A549 (cell line): ENCODE measurements at regions not wholly inside any gene's neighbourhood (a gene's known extent, or its start where the extent isn't known, plus 50 kb on each side); places are given as distances from the start of the nearest gene placed in this dataset.

ENCODE experiments used
- ATAC-seq, 2 experiments: fragments of 200-7000 bp in 1 of 2; fragments of >200 bp in 1 of 2; cut with Nextera tagmentation in 1 of 2; cut with Tn5 transposase in 1 of 2; 3 replicates each; pipeline versions ENCODE4 v1.8.0 to v1.9.1; 2018 to 2020; ENCODE audit warnings: mild to moderate bottlenecking in 1 of 2, moderate library complexity in 1 of 2
- CTCF ChIA-PET: fragments of 300-600 bp; sonication (Branson Sonifier 250); formaldehyde crosslinking; extraction: SDS; loops from one replicate; lab custom pipeline; 2021; ENCODE audit warnings: antibody characterized with exemption, inconsistent platforms; lab: Yijun Ruan, JAX
- POLR2A ChIA-PET: fragments of 350-600 bp; formaldehyde crosslinking; extraction: SDS; loops from one replicate; lab custom pipeline; 2021; ENCODE audit warnings: antibody characterized with exemption, inconsistent platforms; lab: Yijun Ruan, JAX
- DNase-seq, 2 experiments: peaks; one replicate each; pipeline versions ENCODE4 v3.0.0 to v3.0.0-alpha.2; 2011 to 2016; ENCODE audit warnings: low read depth in 1 of 2, low spot score in 1 of 2
- FAIRE-seq: peaks from 2 replicates; lab custom pipeline; 2011; peaks lifted over from hg19 to GRCh38; lab: Jason Lieb, UNC
- H3K27ac ChIP-seq, 2 experiments: fragments of >200 bp; sonication (Bioruptor Twin); formaldehyde crosslinking; 3 replicates each; pipeline ENCODE4 v1.5.1; 2016 to 2017
- H3K4me1 ChIP-seq: fragments of >200 bp; sonication (Bioruptor Twin); formaldehyde crosslinking; 3 replicates; pipeline ENCODE4 v1.6.1; 2016
- H3K4me2 ChIP-seq: fragments of >200 bp; sonication (Bioruptor Twin); formaldehyde crosslinking; 3 replicates; pipeline ENCODE4 v1.6.1; 2016
- H3K4me3 ChIP-seq: fragments of >200 bp; sonication (Bioruptor Twin); formaldehyde crosslinking; 3 replicates; pipeline ENCODE4 v1.5.1; 2016
- H3K9me3 ChIP-seq: fragments of >200 bp; sonication (Bioruptor Twin); formaldehyde crosslinking; 3 replicates; pipeline ENCODE4 v1.6.1; 2016
- CBX2 ChIP-seq: fragments of 200-600 bp; sonication (generic); IDR thresholded peaks from 2 replicates; pipeline ENCODE4 v1.6.1; 2016; ENCODE audit warnings: low read depth, mild to moderate bottlenecking, borderline replicate concordance
- CEBPB ChIP-seq, 2 experiments: fragments of >200 bp in 1 of 2; sonication (Bioruptor Twin) in 1 of 2; formaldehyde crosslinking in 1 of 2; IDR thresholded peaks; 2 replicates each; pipeline ENCODE4 v1.6.1; 2012 to 2016
- EHMT2 ChIP-seq: fragments of 200-600 bp; sonication (generic); IDR thresholded peaks from 2 replicates; pipeline ENCODE4 v1.6.1; 2016; ENCODE audit warnings: antibody characterized with exemption, low read depth, mild to moderate bottlenecking, moderate library complexity
- EP300 ChIP-seq, 2 experiments: fragments of >200 bp; sonication (Bioruptor Twin); formaldehyde crosslinking; IDR thresholded peaks; 2 replicates in 1 of 2; 3 replicates in 1 of 2; pipeline ENCODE4 v1.6.1; 2016 to 2017
- FOSL2 ChIP-seq, 2 experiments: fragments of 450-650 bp in 1 of 2; fragments of >200 bp in 1 of 2; sonication (Bioruptor Twin) in 1 of 2; formaldehyde crosslinking; IDR thresholded peaks; 2 replicates each; pipeline versions ENCODE4 v1.5.0 to v1.6.1; 2016 to 2020; ENCODE audit warnings: mild to moderate bottlenecking in 1 of 2, moderate library complexity in 1 of 2
- HOXB13 ChIP-seq: fragments of 250-450 bp; sonication (Bioruptor Pico); IDR thresholded peaks from 2 replicates; pipeline ENCODE4 v1.5.0; 2020; ENCODE audit warnings: low read depth, mild to moderate bottlenecking, moderate library complexity
- HOXB5 ChIP-seq: fragments of 250-450 bp; sonication (Bioruptor Pico); IDR thresholded peaks from 2 replicates; pipeline ENCODE4 v1.5.0; 2020; ENCODE audit warnings: mild to moderate bottlenecking, moderate library complexity
- MAFK ChIP-seq: fragments of 450-650 bp; IDR thresholded peaks from 2 replicates; pipeline ENCODE4 v1.6.1; 2014; ENCODE audit not compliant: partially characterized antibody
- NPAS2 ChIP-seq: fragments of 250-450 bp; sonication (Bioruptor Pico); IDR thresholded peaks from 2 replicates; pipeline ENCODE4 v1.8.0; 2022; ENCODE audit warnings: mild to moderate bottlenecking, moderate library complexity, borderline replicate concordance
- PHF8 ChIP-seq: fragments of 200-600 bp; sonication (generic); IDR thresholded peaks from 2 replicates; pipeline ENCODE4 v1.6.1; 2016; ENCODE audit warnings: low read depth, mild to moderate bottlenecking, antibody characterized with exemption, moderate library complexity, borderline replicate concordance
- POLR2AphosphoS2 ChIP-seq: conservative IDR thresholded peaks from 2 replicates; pipeline ENCODE4 v1.6.1; 2012; ENCODE audit warnings: low read length, improper control_type of control experiment, inconsistent platforms
- RAD21 ChIP-seq, 2 experiments: fragments of >200 bp in 1 of 2; sonication (Bioruptor Twin) in 1 of 2; formaldehyde crosslinking in 1 of 2; IDR thresholded peaks in 1 of 2; conservative IDR thresholded peaks in 1 of 2; 2 replicates in 1 of 2; 3 replicates in 1 of 2; pipeline ENCODE4 v1.6.1; 2012 to 2018; ENCODE audit warnings: inconsistent platforms in 1 of 2
- RARB ChIP-seq: fragments of 250-450 bp; sonication (Bioruptor Pico); IDR thresholded peaks from 2 replicates; pipeline ENCODE4 v1.8.0; 2021; ENCODE audit warnings: mild to moderate bottlenecking, moderate library complexity
- RFX5 ChIP-seq: fragments of 450-650 bp; IDR thresholded peaks from 2 replicates; pipeline ENCODE4 v1.7.1; 2014; ENCODE audit warnings: antibody characterized with exemption, mild to moderate bottlenecking, moderate library complexity
- SMC3 ChIP-seq: fragments of >200 bp; sonication (Bioruptor Twin); formaldehyde crosslinking; IDR thresholded peaks from 3 replicates; pipeline ENCODE4 v1.6.1; 2018; ENCODE audit warnings: inconsistent platforms
- TP53 ChIP-seq: fragments of 250-450 bp; sonication (Bioruptor Pico); IDR thresholded peaks from 2 replicates; pipeline ENCODE4 v1.5.0; 2021; ENCODE audit warnings: mild to moderate bottlenecking, moderate library complexity
- ZC3H11A ChIP-seq: fragments of 450-650 bp; IDR thresholded peaks from 2 replicates; pipeline ENCODE4 v1.6.1; 2014; ENCODE audit warnings: antibody characterized with exemption, mild to moderate bottlenecking
- ZSCAN20 ChIP-seq: fragments of 250-450 bp; sonication (Bioruptor Pico); IDR thresholded peaks from 2 replicates; pipeline ENCODE4 v1.8.0; 2022; ENCODE audit warnings: mild to moderate bottlenecking, moderate library complexity
- WGBS: methylation state at CpG from one replicate; pipeline ENCODE4 v1.1.6; 2017; ENCODE audit errors: missing lambda C conversion rate; 5-methylcytosine and 5-hydroxymethylcytosine counted together
- TF ChIP-seq, protein P1 (sequence below): IDR thresholded peaks from 2 replicates; pipeline ENCODE4 v1.6.1; 2012
- TF ChIP-seq, protein P2 (sequence below): IDR thresholded peaks from 2 replicates; pipeline ENCODE4 v1.6.1; 2012; ENCODE audit warnings: low read depth, borderline replicate concordance
- TF ChIP-seq, protein P3 (sequence below): fragments of 200-600 bp; sonication (generic); IDR thresholded peaks from 2 replicates; pipeline ENCODE4 v1.6.1; 2016; ENCODE audit warnings: antibody characterized with exemption, mild to moderate bottlenecking, moderate library complexity
- TF ChIP-seq, protein P4 (sequence below): fragments of 450-650 bp; IDR thresholded peaks from 2 replicates; pipeline ENCODE4 v1.6.1; 2014; ENCODE audit warnings: antibody characterized with exemption

DNA sequence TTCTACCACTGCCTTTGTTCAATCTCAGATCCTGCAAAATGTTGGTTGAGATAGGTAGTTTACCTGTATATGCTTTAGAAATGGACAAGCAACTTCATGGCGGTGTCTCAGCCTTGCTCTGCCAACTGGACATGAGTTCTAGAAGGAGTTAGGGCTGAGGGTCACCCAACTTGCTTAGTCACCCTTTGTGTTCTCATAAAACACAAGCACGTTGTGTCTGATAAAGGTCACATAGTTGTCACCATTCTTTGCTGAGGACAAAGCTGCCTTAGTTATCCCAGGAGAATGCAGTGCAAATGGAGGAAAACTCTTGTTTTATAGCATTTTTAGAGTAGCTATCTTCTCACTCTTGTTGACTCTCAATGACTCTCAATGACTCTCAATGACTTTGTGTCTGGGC is 218.4 kb upstream of the TMTC4 start:
- TF ChIP-seq POLR2AphosphoS2 (no peak), ZC3H11A (no peak), EP300 (IDR thresholded peaks at IDR 0.05) (no peak), PHF8 (no peak), RARB (CRISPR knock-in tag) (no peak)
- TF ChIP-seq, protein P1, sequence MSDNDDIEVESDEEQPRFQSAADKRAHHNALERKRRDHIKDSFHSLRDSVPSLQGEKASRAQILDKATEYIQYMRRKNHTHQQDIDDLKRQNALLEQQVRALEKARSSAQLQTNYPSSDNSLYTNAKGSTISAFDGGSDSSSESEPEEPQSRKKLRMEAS: no peak
- FAIRE-seq: no peak
- ChIA-PET POLR2A (no interaction called here), CTCF (no interaction called here)
- no peaks in the 10 kb centered on the region for H3K4me1 ChIP-seq
- no peak overlapping the region for H3K4me2 ChIP-seq
- H3K27ac ChIP-seq: no peak overlapping the region
- DNase-seq: no peak
- 8% methylated on average over 2 of the region's 2 CpGs for WGBS
- H3K9me3 ChIP-seq: no peaks in the 10 kb centered on the region
- H3K4me3 ChIP-seq: no peak overlapping the region
- no peak for ATAC-seq

DNA sequence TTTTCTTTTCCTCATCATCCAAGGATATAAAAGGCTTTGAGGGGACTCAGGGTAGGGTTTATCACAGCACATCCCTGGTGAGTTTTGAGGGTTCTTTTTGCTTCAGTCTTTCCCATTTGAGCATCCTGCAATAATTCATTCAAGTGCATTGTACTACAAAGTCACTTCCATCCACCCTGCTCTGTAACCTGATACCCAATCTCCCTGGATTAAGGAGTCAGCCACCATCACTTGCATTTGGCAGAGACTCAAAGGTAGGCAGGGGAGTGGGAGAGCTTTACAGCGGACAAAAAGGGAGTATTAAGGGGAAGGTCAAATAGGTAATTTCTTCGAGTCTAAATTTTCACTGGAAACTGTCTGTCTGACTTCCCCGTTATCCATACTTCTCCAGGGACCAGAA is 216.1 kb upstream of the TMTC4 start:
- no peak overlapping the region for H3K4me2 ChIP-seq
- no peak for DNase-seq
- FAIRE-seq: no peak
- POLR2A ChIA-PET: interaction anchor here (0.5 kb wide), 1 partner anchor 8 kb away, joined by 4 read pairs; no protein-coding TSS in a partner anchor
- H3K9me3 ChIP-seq: no peaks in the 10 kb centered on the region
- H3K4me1 ChIP-seq: no peaks in the 10 kb centered on the region
- no peak for ATAC-seq
- CTCF ChIA-PET: no interaction called here
- H3K27ac ChIP-seq: no peak overlapping the region
- no peak overlapping the region for H3K4me3 ChIP-seq
- whole genome bisulfite sequencing: 26% methylated on average over 3 of the region's 3 CpGs
- TF ChIP-seq, protein P2, sequence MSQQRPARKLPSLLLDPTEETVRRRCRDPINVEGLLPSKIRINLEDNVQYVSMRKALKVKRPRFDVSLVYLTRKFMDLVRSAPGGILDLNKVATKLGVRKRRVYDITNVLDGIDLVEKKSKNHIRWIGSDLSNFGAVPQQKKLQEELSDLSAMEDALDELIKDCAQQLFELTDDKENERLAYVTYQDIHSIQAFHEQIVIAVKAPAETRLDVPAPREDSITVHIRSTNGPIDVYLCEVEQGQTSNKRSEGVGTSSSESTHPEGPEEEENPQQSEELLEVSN: no peak
- TF ChIP-seq, protein P3, sequence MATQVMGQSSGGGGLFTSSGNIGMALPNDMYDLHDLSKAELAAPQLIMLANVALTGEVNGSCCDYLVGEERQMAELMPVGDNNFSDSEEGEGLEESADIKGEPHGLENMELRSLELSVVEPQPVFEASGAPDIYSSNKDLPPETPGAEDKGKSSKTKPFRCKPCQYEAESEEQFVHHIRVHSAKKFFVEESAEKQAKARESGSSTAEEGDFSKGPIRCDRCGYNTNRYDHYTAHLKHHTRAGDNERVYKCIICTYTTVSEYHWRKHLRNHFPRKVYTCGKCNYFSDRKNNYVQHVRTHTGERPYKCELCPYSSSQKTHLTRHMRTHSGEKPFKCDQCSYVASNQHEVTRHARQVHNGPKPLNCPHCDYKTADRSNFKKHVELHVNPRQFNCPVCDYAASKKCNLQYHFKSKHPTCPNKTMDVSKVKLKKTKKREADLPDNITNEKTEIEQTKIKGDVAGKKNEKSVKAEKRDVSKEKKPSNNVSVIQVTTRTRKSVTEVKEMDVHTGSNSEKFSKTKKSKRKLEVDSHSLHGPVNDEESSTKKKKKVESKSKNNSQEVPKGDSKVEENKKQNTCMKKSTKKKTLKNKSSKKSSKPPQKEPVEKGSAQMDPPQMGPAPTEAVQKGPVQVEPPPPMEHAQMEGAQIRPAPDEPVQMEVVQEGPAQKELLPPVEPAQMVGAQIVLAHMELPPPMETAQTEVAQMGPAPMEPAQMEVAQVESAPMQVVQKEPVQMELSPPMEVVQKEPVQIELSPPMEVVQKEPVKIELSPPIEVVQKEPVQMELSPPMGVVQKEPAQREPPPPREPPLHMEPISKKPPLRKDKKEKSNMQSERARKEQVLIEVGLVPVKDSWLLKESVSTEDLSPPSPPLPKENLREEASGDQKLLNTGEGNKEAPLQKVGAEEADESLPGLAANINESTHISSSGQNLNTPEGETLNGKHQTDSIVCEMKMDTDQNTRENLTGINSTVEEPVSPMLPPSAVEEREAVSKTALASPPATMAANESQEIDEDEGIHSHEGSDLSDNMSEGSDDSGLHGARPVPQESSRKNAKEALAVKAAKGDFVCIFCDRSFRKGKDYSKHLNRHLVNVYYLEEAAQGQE: no peak
- TF ChIP-seq EHMT2 (no peak), SMC3 (no peak), TP53 (CRISPR knock-in tag) (no peak), HOXB13 (CRISPR knock-in tag) (no peak), NPAS2 (CRISPR knock-in tag) (no peak), CBX2 (no peak), RAD21 (conservative IDR thresholded peaks at IDR 0.05 in 1 of 2, IDR thresholded peaks at IDR 0.05 in 1 of 2) (no peak)
- TF ChIP-seq, all 56 proteins: peak for 0

DNA sequence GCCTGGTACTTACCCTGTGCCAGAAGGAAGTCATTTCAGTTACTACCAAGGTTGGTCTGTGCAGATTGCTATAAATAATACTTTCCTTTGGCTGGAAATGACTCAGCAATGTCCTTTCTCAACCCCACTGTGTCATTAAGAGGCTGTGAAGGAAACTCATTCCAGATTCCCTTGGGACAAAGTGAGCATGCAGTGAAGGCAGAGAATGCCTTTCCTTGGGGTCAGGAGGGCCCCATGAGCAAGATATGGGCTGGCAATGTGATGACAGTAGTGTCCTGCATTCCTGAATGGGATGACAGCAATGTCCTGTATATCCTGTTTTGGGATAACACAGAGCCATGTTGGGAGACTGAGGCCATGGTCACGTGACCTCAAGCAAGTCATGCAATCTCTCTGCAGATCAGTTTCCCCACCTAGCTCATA is 213.1 kb upstream of the TMTC4 start:
- Histone ChIP-seq H3K9me3 (no peaks in the 10 kb centered on the region), H3K27ac (no peak overlapping the region), H3K4me3 (no peak overlapping the region), H3K4me2 (no peak overlapping the region), H3K4me1 (no peaks in the 10 kb centered on the region)
- CTCF ChIA-PET: no interaction called here
- FAIRE-seq (no peak), DNase-seq (peak in 1 of 2 experiments; percentile 24), ATAC-seq (peak in 1 of 2 experiments; percentile 54; a peak in 2 of 6 replicates)
- POLR2A ChIA-PET: no interaction called here
- 27% methylated on average over 1 of the region's 1 CpG for WGBS
- TF ChIP-seq RFX5 (no peak), ZSCAN20 (CRISPR knock-in tag) (no peak), MAFK (no peak), CEBPB (IDR thresholded peaks at IDR 0.05) (no peak), RAD21 (conservative IDR thresholded peaks at IDR 0.05 in 1 of 2, IDR thresholded peaks at IDR 0.05 in 1 of 2) (no peak), TP53 (CRISPR knock-in tag) (no peak), FOSL2 (IDR thresholded peaks at IDR 0.05) (no peak), FOSL2 (CRISPR knock-in tag; IDR thresholded peaks at IDR 0.05) (no peak), HOXB5 (CRISPR knock-in tag) (no peak)
- TF ChIP-seq, protein P3: no peak
- TF ChIP-seq, protein P4, sequence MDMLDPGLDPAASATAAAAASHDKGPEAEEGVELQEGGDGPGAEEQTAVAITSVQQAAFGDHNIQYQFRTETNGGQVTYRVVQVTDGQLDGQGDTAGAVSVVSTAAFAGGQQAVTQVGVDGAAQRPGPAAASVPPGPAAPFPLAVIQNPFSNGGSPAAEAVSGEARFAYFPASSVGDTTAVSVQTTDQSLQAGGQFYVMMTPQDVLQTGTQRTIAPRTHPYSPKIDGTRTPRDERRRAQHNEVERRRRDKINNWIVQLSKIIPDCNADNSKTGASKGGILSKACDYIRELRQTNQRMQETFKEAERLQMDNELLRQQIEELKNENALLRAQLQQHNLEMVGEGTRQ: no peak
